ENCODE measurements at regions not wholly inside any gene's neighbourhood (a gene's known extent, or its start where the extent isn't known, plus 50 kb on each side); places are given as distances from the start of the nearest gene placed in this dataset.

DNA sequence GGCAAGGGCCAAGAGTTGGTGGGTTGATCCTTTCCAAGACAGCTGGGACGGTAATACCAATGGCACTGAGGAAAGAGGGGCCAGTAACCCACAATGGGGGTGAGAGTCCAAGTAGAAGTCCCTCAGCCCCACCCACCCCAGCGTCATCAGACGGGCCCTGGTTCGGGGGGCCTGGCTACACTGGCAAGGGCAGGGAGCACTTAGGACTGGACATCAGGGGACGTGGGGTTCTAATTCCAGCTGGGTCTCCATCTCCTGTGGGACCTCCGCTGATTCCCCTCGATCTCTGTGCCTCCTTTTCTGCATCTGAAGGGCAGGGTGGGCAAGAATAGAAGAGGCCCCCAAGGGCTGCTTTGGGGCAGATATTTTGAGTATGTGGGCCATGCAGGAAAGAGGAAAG is 53.5 kb upstream of the FCN1 start:
- ATAC-seq (ENCODE audit: low FRiP score), result no peak
- TF ChIP-seq, protein P1, sequence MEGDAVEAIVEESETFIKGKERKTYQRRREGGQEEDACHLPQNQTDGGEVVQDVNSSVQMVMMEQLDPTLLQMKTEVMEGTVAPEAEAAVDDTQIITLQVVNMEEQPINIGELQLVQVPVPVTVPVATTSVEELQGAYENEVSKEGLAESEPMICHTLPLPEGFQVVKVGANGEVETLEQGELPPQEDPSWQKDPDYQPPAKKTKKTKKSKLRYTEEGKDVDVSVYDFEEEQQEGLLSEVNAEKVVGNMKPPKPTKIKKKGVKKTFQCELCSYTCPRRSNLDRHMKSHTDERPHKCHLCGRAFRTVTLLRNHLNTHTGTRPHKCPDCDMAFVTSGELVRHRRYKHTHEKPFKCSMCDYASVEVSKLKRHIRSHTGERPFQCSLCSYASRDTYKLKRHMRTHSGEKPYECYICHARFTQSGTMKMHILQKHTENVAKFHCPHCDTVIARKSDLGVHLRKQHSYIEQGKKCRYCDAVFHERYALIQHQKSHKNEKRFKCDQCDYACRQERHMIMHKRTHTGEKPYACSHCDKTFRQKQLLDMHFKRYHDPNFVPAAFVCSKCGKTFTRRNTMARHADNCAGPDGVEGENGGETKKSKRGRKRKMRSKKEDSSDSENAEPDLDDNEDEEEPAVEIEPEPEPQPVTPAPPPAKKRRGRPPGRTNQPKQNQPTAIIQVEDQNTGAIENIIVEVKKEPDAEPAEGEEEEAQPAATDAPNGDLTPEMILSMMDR (IDR thresholded peaks at IDR 0.05), result no peak
- DNase-seq (ENCODE audit: low spot score), result no peak

DNA sequence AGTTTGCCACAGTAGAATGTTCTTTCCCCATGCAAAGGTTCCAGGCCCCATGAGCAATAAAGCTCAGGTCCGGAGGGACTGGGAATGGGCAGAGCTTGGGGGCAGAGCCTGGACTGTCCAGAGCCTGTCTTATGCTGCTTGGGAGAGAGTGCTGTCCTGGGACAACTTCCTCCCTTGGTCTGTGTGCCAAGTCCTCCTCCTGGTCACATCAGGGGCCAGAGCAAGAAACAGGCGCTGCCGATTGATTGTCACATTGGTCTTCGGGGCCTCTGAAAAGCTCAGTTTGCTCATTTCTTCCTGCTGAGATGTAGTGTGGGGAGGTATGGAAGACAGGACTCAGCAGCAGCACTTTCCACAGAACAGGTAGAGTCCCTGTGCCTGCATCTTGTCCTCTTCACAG is 54.0 kb upstream of the FCN1 start:
- TF ChIP-seq, protein P1 (IDR thresholded peaks at IDR 0.05), result no peak
- ATAC-seq (ENCODE audit: low FRiP score) (no peak), DNase-seq (ENCODE audit: low spot score) (no peak)

DNA sequence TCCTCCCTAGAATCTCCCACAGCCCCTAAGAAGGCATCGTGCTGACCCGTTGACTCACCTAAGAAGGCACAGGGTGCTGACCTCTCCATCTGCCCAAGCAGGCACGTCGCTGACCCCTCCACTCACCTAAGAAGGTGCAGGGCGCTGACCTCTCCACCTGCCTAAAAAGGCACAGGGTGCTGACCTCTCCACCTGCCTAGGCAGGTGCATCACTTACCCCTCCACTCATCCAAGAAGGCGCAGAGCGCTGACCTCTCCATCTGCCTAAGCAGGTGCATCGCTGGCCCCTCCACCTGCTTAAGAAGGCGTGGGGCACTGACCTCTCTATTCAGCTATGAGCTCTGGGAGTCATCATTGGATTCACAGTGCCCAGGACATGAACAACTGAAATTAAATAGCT is 54.4 kb upstream of the FCN1 start:
- ATAC-seq (ENCODE audit: low FRiP score) (no peak), DNase-seq (ENCODE audit: low spot score) (no peak)
- TF ChIP-seq, protein P1 (IDR thresholded peaks at IDR 0.05), result no peak

DNA sequence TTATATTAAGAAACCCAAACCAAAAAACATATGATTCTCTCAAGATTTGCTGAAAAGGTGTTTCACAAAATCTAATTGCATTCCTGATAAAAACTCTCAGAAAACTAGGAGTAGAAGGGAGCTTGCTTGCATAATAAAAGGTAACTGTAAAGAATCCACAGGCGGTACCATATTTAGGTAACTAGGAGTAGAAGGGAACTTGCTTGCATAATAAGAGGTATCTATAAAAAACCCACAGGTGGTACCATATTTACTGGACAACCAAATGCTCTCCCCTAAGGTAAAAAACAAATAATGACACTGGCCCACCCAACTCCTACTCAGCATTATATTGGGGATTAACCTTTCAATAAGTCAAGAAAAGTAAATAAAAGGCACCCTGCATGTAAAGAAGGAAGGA is 57.5 kb upstream of the FCN1 start:
- ATAC-seq (ENCODE audit: low FRiP score) (no peak), DNase-seq (ENCODE audit: low spot score) (no peak)
- TF ChIP-seq, protein P1 (IDR thresholded peaks at IDR 0.05), result no peak

DNA sequence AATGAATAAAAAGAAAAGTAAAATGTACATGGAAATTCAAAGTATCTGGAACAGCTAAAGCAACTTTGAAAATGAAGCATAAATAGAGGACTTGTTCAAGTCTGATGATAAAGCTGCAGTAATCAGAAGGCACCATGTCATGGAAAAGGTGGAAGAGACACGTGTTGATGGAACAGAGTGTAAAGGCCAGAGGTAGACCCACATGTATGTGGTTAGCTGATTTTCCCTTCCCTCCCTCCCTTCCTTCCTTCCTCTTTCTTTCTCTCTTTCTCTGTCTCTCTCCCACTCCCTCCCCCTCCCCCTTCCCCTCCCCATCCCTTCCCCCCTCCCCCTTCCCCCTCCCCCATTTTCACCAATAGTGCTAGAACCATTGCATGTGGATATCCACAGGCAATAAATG is 58.7 kb upstream of the FCN1 start:
- TF ChIP-seq, protein P1 (IDR thresholded peaks at IDR 0.05), result no peak
- DNase-seq (ENCODE audit: low spot score) (no peak), ATAC-seq (ENCODE audit: low FRiP score) (no peak)

DNA sequence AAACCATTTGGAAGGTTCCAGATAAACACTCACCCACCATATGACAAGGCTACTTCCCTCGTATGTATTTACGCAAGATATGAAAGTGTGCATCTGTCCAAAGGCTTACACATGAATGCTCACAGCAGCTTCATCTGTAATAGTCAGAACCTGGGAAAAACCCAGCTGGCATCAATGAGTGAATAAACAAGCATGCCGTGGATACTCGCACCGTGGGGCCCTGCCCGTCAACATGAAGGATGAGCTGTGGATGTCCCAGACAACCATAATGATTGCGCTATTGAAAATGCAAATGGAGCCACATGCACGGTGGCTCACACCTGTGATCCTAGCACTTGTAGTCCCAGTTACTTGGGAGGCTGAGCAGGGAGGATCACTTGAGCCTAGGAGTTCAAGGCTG is 60.6 kb upstream of the FCN1 start:
- DNase-seq (ENCODE audit: low spot score) (no peak), ATAC-seq (ENCODE audit: low FRiP score) (no peak)
- TF ChIP-seq, protein P1 (IDR thresholded peaks at IDR 0.05), result no peak

DNA sequence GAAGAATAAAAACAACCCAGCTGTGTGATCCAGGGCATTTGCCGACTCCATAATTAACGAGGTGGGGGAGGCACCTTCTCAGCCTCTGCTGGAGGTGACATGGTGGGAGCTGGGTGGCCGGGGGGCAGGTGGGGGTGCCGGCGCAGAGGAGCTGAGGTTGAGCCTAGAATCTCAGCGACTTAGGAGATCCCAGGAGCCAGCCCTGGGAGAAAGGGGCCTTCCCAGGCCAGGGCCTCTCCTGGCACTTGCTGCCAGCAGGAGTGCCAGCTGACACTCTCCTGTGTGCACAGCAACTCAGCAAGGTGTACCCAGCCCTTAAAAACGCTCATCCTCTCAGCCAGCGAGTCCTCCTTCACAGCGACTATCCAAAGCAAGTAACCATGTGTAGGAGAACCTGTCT is 62.8 kb upstream of the FCN1 start:
- ATAC-seq (ENCODE audit: low FRiP score) (no peak), DNase-seq (ENCODE audit: low spot score) (no peak)
- TF ChIP-seq, protein P1 (IDR thresholded peaks at IDR 0.05), result no peak

Measured in omental fat pad (tissue), 3 donors.